Neural crest cell (in vitro differentiated cells): ENCODE measurements at regions not wholly inside any gene's neighbourhood (a gene's known extent, or its start where the extent isn't known, plus 50 kb on each side); places are given as distances from the start of the nearest gene placed in this dataset.

Experiments used
- DNase-seq: peaks from one replicate; pipeline ENCODE4 v3.0.0; 2021; ENCODE audit warnings: low read depth, mixed read lengths, low spot score
- H3K27ac Mint-ChIP-seq: one replicate; pipeline ENCODE4 v1.8.0; 2021; ENCODE audit warnings: mild to moderate bottlenecking, mixed read lengths; ENCODE audit not compliant: unreplicated experiment
- H3K27me3 Mint-ChIP-seq: 2 replicates; pipeline ENCODE4 v1.8.0; 2021; ENCODE audit warnings: low read depth, mild to moderate bottlenecking, mixed read lengths
- H3K36me3 Mint-ChIP-seq: 2 replicates; pipeline ENCODE4 v1.8.0; 2021; ENCODE audit warnings: low read depth, mild to moderate bottlenecking, mixed read lengths
- H3K4me1 Mint-ChIP-seq: 2 replicates; pipeline ENCODE4 v1.8.0; 2021; ENCODE audit warnings: mixed read lengths
- H3K4me3 Mint-ChIP-seq: one replicate; pipeline ENCODE4 v1.8.0; 2021; ENCODE audit warnings: mild to moderate bottlenecking, mixed read lengths
- H3K9me3 Mint-ChIP-seq: 2 replicates; pipeline ENCODE4 v1.8.0; 2021; ENCODE audit warnings: mixed read lengths
- CTCF ChIP-seq: fragments of 200-600 bp; sonication (generic); conservative IDR thresholded peaks from 2 replicates; pipeline ENCODE4 v1.5.0; 2021; ENCODE audit warnings: antibody characterized with exemption, mild to moderate bottlenecking

- H3K4me3 Mint-ChIP-seq, result no peak overlapping the region
- H3K9me3 Mint-ChIP-seq, result no peaks in the 10 kb centered on the region
- DNase-seq, result no peak
- H3K27ac Mint-ChIP-seq, result no peak overlapping the region
- TF ChIP-seq CTCF, result no peak
- H3K27me3 Mint-ChIP-seq, result no peaks in the 10 kb centered on the region
- H3K4me1 Mint-ChIP-seq, result peaks cover 54% of the 10 kb centered on the region
- no peaks in the 10 kb centered on the region for H3K36me3 Mint-ChIP-seq
Measured at GRCh38 chr2:6652251-6652650, 213.5 kb downstream of the CMPK2 start.

- Mint-ChIP-seq H3K27ac (peak overlapping the region; percentile 53), H3K4me3 (no peak overlapping the region)
Measured at GRCh38 chr2:6653281-6653750, 212.4 kb downstream of the CMPK2 start.

GRCh38 chr2:6654279-6654678 is 211.4 kb downstream of the CMPK2 start:
- H3K36me3 Mint-ChIP-seq, result no peaks in the 10 kb centered on the region
- no peaks in the 10 kb centered on the region for H3K9me3 Mint-ChIP-seq
- H3K27me3 Mint-ChIP-seq, result no peaks in the 10 kb centered on the region
- no peak overlapping the region for H3K4me3 Mint-ChIP-seq
- H3K27ac Mint-ChIP-seq, result no peak overlapping the region
- TF ChIP-seq CTCF, result no peak
- no peak for DNase-seq
- peaks cover 38% of the 10 kb centered on the region for H3K4me1 Mint-ChIP-seq

More at GRCh38 chr2:6653281-6653750, 212.4 kb downstream of the CMPK2 start:
- no peaks in the 10 kb centered on the region for H3K9me3 Mint-ChIP-seq
- no peak for TF ChIP-seq CTCF
- no peaks in the 10 kb centered on the region for H3K36me3 Mint-ChIP-seq
- peaks cover 48% of the 10 kb centered on the region for H3K4me1 Mint-ChIP-seq
- DNase-seq, result no peak
- H3K27me3 Mint-ChIP-seq, result no peaks in the 10 kb centered on the region

- peak overlapping the region; percentile 23 for H3K27ac Mint-ChIP-seq
- TF ChIP-seq CTCF, result no peak
- peaks cover 35% of the 10 kb centered on the region for H3K4me1 Mint-ChIP-seq
- H3K36me3 Mint-ChIP-seq, result no peaks in the 10 kb centered on the region
- DNase-seq, result no peak
- H3K4me3 Mint-ChIP-seq, result no peak overlapping the region
- no peaks in the 10 kb centered on the region for H3K27me3 Mint-ChIP-seq
- H3K9me3 Mint-ChIP-seq, result no peaks in the 10 kb centered on the region
Measured at GRCh38 chr2:6656633-6657032, 209.1 kb downstream of the CMPK2 start.

GRCh38 chr2:6657136-6657535 is 208.6 kb downstream of the CMPK2 start:
- Mint-ChIP-seq H3K9me3 (no peaks in the 10 kb centered on the region), H3K4me3 (no peak overlapping the region), H3K27ac (peak overlapping the region; percentile 23), H3K27me3 (no peaks in the 10 kb centered on the region), H3K4me1 (peaks cover 35% of the 10 kb centered on the region), H3K36me3 (no peaks in the 10 kb centered on the region)
- no peak for DNase-seq
- no peak for TF ChIP-seq CTCF

- Mint-ChIP-seq H3K36me3 (no peaks in the 10 kb centered on the region), H3K9me3 (no peaks in the 10 kb centered on the region), H3K4me1 (peaks cover 27% of the 10 kb centered on the region)
Measured at GRCh38 chr2:6657855-6658254, 207.9 kb downstream of the CMPK2 start.

More at GRCh38 chr2:6657855-6658254, 207.9 kb downstream of the CMPK2 start:
- no peak overlapping the region for H3K4me3 Mint-ChIP-seq
- no peaks in the 10 kb centered on the region for H3K27me3 Mint-ChIP-seq
- no peak for DNase-seq
- no peak for TF ChIP-seq CTCF
- H3K27ac Mint-ChIP-seq, result no peak overlapping the region
